Ishikawa (cell line): ENCODE measurements at regions not wholly inside any gene's neighbourhood (a gene's known extent, or its start where the extent isn't known, plus 50 kb on each side); places are given as distances from the start of the nearest gene placed in this dataset.
A peak's percentile ranks its signal among the peaks of the same experiment; 100 is the strongest.

Experiments
- CEBPB ChIP-seq: IDR thresholded peaks from 2 replicates; pipeline ENCODE4 v1.6.1; 2012
- CREB1 ChIP-seq: IDR thresholded peaks from 2 replicates; pipeline ENCODE4 v1.6.1; 2012; ENCODE audit warnings: low read depth
- EGR1 ChIP-seq: IDR thresholded peaks from 2 replicates; pipeline ENCODE4 v1.6.1; 2012
- EP300 ChIP-seq: IDR thresholded peaks from 2 replicates; pipeline ENCODE4 v1.6.1; 2012; ENCODE audit warnings: borderline replicate concordance
- FOXM1 ChIP-seq: IDR thresholded peaks from 2 replicates; pipeline ENCODE4 v1.6.1; 2012; ENCODE audit warnings: low read depth, borderline replicate concordance
- NFIC ChIP-seq: IDR thresholded peaks from 2 replicates; pipeline ENCODE4 v1.6.1; 2012
- RAD21 ChIP-seq: IDR thresholded peaks from 2 replicates; pipeline ENCODE4 v1.6.1; 2012; ENCODE audit warnings: low read depth
- REST ChIP-seq: IDR thresholded peaks from 2 replicates; pipeline ENCODE4 v1.6.1; 2012; ENCODE audit warnings: low read depth, mild to moderate bottlenecking
- TAF1 ChIP-seq: IDR thresholded peaks from 2 replicates; pipeline ENCODE4 v1.6.1; 2012; ENCODE audit warnings: low read depth, mild to moderate bottlenecking
- TCF12 ChIP-seq: IDR thresholded peaks from 2 replicates; pipeline ENCODE4 v1.6.1; 2012; ENCODE audit warnings: low read depth
- TEAD4 ChIP-seq: IDR thresholded peaks from 2 replicates; pipeline ENCODE4 v1.6.1; 2012
- YY1 ChIP-seq: IDR thresholded peaks from 2 replicates; pipeline ENCODE4 v1.6.1; 2012; ENCODE audit warnings: low read depth
- ZBTB7A ChIP-seq: IDR thresholded peaks from 2 replicates; pipeline ENCODE4 v1.6.1; 2012; ENCODE audit warnings: low read depth
- TF ChIP-seq, protein P1 (sequence below): IDR thresholded peaks from 2 replicates; pipeline ENCODE4 v1.6.1; 2012
- TF ChIP-seq, protein P2 (sequence below): IDR thresholded peaks from 2 replicates; pipeline ENCODE4 v1.6.1; 2012

- TF ChIP-seq CREB1 (no peak), EP300 (no peak), TCF12 (no peak), REST (no peak), YY1 (no peak), EGR1 (no peak), ZBTB7A (no peak)
- TF ChIP-seq, protein P1, sequence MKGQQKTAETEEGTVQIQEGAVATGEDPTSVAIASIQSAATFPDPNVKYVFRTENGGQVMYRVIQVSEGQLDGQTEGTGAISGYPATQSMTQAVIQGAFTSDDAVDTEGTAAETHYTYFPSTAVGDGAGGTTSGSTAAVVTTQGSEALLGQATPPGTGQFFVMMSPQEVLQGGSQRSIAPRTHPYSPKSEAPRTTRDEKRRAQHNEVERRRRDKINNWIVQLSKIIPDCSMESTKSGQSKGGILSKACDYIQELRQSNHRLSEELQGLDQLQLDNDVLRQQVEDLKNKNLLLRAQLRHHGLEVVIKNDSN, result no peak
- TF ChIP-seq, protein P2, sequence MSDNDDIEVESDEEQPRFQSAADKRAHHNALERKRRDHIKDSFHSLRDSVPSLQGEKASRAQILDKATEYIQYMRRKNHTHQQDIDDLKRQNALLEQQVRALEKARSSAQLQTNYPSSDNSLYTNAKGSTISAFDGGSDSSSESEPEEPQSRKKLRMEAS, result no peak
Measured at GRCh38 chr12:31813305-31813704, 84.5 kb upstream of the AMN1 start.

GRCh38 chr12:31807773-31808097 lies 78.9 kb upstream of the AMN1 start:
- TF ChIP-seq RAD21 (no peak), TEAD4 (no peak), TAF1 (no peak), CEBPB (no peak)
- TF ChIP-seq, protein P2, result no peak
- TF ChIP-seq, protein P1, result peak; percentile 72

GRCh38 chr12:31804185-31804504 lies 75.3 kb upstream of the AMN1 start:
- no peak for TF ChIP-seq REST
- no peak for TF ChIP-seq CEBPB
- no peak for TF ChIP-seq TAF1

GRCh38 chr12:31803306-31804184 lies 74.7 kb upstream of the AMN1 start:
- TF ChIP-seq TAF1 (no peak), EP300 (no peak), CEBPB (no peak), EGR1 (no peak), YY1 (no peak), TCF12 (no peak), CREB1 (no peak), REST (no peak), FOXM1 (no peak), ZBTB7A (no peak), RAD21 (no peak), TEAD4 (no peak), NFIC (no peak)
- TF ChIP-seq, protein P2, result no peak
- TF ChIP-seq, protein P1, result no peak
